ENCODE measurements at regions not wholly inside any gene's neighbourhood (a gene's known extent, or its start where the extent isn't known, plus 50 kb on each side); places are given as distances from the start of the nearest gene placed in this dataset.

GRCh38 chr21:15999741-16000140 lies 270.0 kb downstream of the USP25 start:
- Histone ChIP-seq H2AK5ac (ENCODE audit: low read depth, low read length) (no peak overlapping the region), H3K14ac (ENCODE audit: low read length) (no peak overlapping the region), H3K9me3 (replicated peaks in 1 of 2; ENCODE audit: control insufficient read depth in 2 of 2, insufficient read depth in 1 of 2, low read depth in 1 of 2, low read length in 2 of 2) (no peaks in the 10 kb centered on the region), H2BK120ac (ENCODE audit: low read depth, low read length) (no peak overlapping the region), H3K79me1 (ENCODE audit: low read depth, low read length) (no peaks in the 10 kb centered on the region), H3K23ac (ENCODE audit: low read depth, low read length, poor library complexity) (no peak overlapping the region), H3K27me3 (ENCODE audit: control insufficient read depth in 3 of 3, insufficient read depth in 3 of 3, low read depth in 1 of 3, low read length in 3 of 3) (no peaks in the 10 kb centered on the region), H3K4me3 (ENCODE audit: low read length in 2 of 2) (no peak overlapping the region), H2BK12ac (ENCODE audit: low read length) (no peak overlapping the region), H3K18ac (ENCODE audit: low read length) (no peak overlapping the region), H2AFZ (ENCODE audit: low read length) (no peak overlapping the region), H3K4ac (ENCODE audit: low read length) (no peak overlapping the region), H3K9ac (ENCODE audit: low read depth, low read length, poor library complexity) (no peak overlapping the region), H3K4me1 (ENCODE audit: control insufficient read depth in 2 of 2, insufficient read depth in 1 of 2, low read depth in 1 of 2, low read length in 2 of 2) (no peaks in the 10 kb centered on the region), H3K27ac (replicated peaks; ENCODE audit: low read length) (no peak overlapping the region), H4K91ac (ENCODE audit: low read depth, low read length, poor library complexity) (no peak overlapping the region), H3K4me2 (ENCODE audit: insufficient read depth, low read length, poor library complexity, severe bottlenecking) (no peak overlapping the region), H2BK5ac (ENCODE audit: low read length) (no peak overlapping the region), H2BK15ac (ENCODE audit: low read length) (no peak overlapping the region), H3K36me3 (replicated peaks in 1 of 2; ENCODE audit: control insufficient read depth in 2 of 2, insufficient read depth in 2 of 2, low read length in 2 of 2) (no peaks in the 10 kb centered on the region), H4K8ac (ENCODE audit: low read depth, low read length) (no peak overlapping the region)
- DNase-seq (ENCODE audit: low spot score), result no peak
- no CpG with 5 or more reads among the region's 4 CpGs for WGBS, 2 donors (ENCODE audit: extremely low coverage in 2 of 2, insufficient read length in 2 of 2, insufficient replicate concordance in 1 of 2)

DNA sequence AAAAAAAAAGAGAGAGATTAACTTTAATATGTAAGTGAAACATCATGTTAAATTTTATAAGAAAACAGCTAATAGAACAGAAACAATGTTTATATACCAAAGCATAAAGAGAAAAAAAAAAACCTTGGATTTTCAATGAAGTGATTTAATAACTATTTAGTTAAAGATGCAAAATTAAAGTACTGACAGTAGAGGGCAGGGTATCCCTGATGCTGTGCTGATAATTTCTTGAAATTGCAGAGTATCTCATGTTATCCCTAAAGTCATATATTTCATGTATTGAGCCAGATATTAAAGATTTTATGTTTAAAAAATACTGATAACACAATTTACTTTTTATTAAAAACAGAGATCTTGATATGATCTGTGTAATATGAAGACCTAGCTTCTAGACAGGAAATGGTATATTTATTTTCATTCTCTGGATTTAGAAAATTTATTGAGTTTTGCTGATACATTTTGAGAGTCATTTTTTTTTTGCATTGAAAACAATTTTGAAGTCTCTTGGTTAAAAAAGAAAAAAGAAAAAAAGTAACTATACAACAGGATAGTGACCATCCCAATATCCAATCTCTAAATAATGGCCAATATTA lies 273.2 kb downstream of the USP25 start:
- H3K27ac ChIP-seq (replicated peaks; ENCODE audit: low read length), result no peak overlapping the region
- H2AK5ac ChIP-seq (ENCODE audit: low read depth, low read length), result no peak overlapping the region
- H3K4ac ChIP-seq (ENCODE audit: low read length), result no peak overlapping the region
- H4K91ac ChIP-seq (ENCODE audit: low read depth, low read length, poor library complexity), result no peak overlapping the region
- no peak overlapping the region for H2BK5ac ChIP-seq (ENCODE audit: low read length)
- no peak overlapping the region for H2AFZ ChIP-seq (ENCODE audit: low read length)
- no peak overlapping the region for H3K14ac ChIP-seq (ENCODE audit: low read length)
- H3K36me3 ChIP-seq (replicated peaks in 1 of 2; ENCODE audit: control insufficient read depth in 2 of 2, insufficient read depth in 2 of 2, low read length in 2 of 2), result no peaks in the 10 kb centered on the region
- H3K9ac ChIP-seq (ENCODE audit: low read depth, low read length, poor library complexity), result no peak overlapping the region
- H3K23ac ChIP-seq (ENCODE audit: low read depth, low read length, poor library complexity), result no peak overlapping the region
- H2BK120ac ChIP-seq (ENCODE audit: low read depth, low read length), result no peak overlapping the region
- H3K79me1 ChIP-seq (ENCODE audit: low read depth, low read length), result no peaks in the 10 kb centered on the region
- H3K4me1 ChIP-seq (ENCODE audit: control insufficient read depth in 2 of 2, insufficient read depth in 1 of 2, low read depth in 1 of 2, low read length in 2 of 2), result peaks cover 0 to 2% of the 10 kb centered on the region in 2 donors
- no peak overlapping the region for H3K18ac ChIP-seq (ENCODE audit: low read length)
- no peak overlapping the region for H2BK15ac ChIP-seq (ENCODE audit: low read length)
- H3K9me3 ChIP-seq (replicated peaks in 1 of 2; ENCODE audit: control insufficient read depth in 2 of 2, insufficient read depth in 1 of 2, low read depth in 1 of 2, low read length in 2 of 2), result no peaks in the 10 kb centered on the region
- DNase-seq (ENCODE audit: low spot score), result no peak
- H3K4me2 ChIP-seq (ENCODE audit: insufficient read depth, low read length, poor library complexity, severe bottlenecking), result no peak overlapping the region
- H3K4me3 ChIP-seq (ENCODE audit: low read length in 2 of 2), result no peak overlapping the region
- H3K27me3 ChIP-seq (ENCODE audit: control insufficient read depth in 3 of 3, insufficient read depth in 3 of 3, low read depth in 1 of 3, low read length in 3 of 3), result no peaks in the 10 kb centered on the region
- H4K8ac ChIP-seq (ENCODE audit: low read depth, low read length), result no peak overlapping the region
- no peak overlapping the region for H2BK12ac ChIP-seq (ENCODE audit: low read length)

DNA sequence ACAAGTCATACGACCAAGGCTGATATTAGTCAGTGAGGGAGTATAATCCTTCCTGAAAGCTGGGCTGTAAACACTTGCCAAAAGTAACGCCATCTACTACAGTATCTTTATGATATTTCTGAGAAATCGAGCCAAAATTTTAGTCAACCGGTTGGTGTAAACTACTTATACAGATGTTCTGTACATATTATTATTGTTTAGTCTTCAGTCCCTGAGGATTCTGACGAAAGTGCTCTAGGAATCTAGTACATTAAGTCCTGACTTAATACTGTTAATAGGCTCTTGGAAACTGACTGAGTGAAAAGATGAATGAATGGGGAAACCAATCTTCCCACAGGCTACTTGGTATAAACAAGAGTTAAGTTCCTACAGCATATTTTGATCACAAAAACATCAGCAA lies 274.3 kb downstream of the USP25 start:
- Histone ChIP-seq H2BK12ac (ENCODE audit: low read length) (no peak overlapping the region), H3K79me1 (ENCODE audit: low read depth, low read length) (no peaks in the 10 kb centered on the region), H3K18ac (ENCODE audit: low read length) (no peak overlapping the region), H2BK5ac (ENCODE audit: low read length) (no peak overlapping the region), H2BK15ac (ENCODE audit: low read length) (no peak overlapping the region), H3K27me3 (ENCODE audit: control insufficient read depth in 3 of 3, insufficient read depth in 3 of 3, low read depth in 1 of 3, low read length in 3 of 3) (no peaks in the 10 kb centered on the region), H3K4me2 (ENCODE audit: insufficient read depth, low read length, poor library complexity, severe bottlenecking) (no peak overlapping the region), H4K8ac (ENCODE audit: low read depth, low read length) (no peak overlapping the region), H3K4me3 (ENCODE audit: low read length in 2 of 2) (no peak overlapping the region), H3K27ac (replicated peaks; ENCODE audit: low read length) (no peak overlapping the region), H3K9ac (ENCODE audit: low read depth, low read length, poor library complexity) (no peak overlapping the region), H2AFZ (ENCODE audit: low read length) (no peak overlapping the region), H3K23ac (ENCODE audit: low read depth, low read length, poor library complexity) (no peak overlapping the region), H2AK5ac (ENCODE audit: low read depth, low read length) (no peak overlapping the region), H3K36me3 (replicated peaks in 1 of 2; ENCODE audit: control insufficient read depth in 2 of 2, insufficient read depth in 2 of 2, low read length in 2 of 2) (no peaks in the 10 kb centered on the region), H3K14ac (ENCODE audit: low read length) (no peak overlapping the region), H4K91ac (ENCODE audit: low read depth, low read length, poor library complexity) (no peak overlapping the region), H3K4me1 (ENCODE audit: control insufficient read depth in 2 of 2, insufficient read depth in 1 of 2, low read depth in 1 of 2, low read length in 2 of 2) (peaks cover 0 to 2% of the 10 kb centered on the region in 2 donors), H2BK120ac (ENCODE audit: low read depth, low read length) (no peak overlapping the region), H3K4ac (ENCODE audit: low read length) (no peak overlapping the region), H3K9me3 (replicated peaks in 1 of 2; ENCODE audit: control insufficient read depth in 2 of 2, insufficient read depth in 1 of 2, low read depth in 1 of 2, low read length in 2 of 2) (no peaks in the 10 kb centered on the region)
- no peak for DNase-seq (ENCODE audit: low spot score)
- no CpG with 5 or more reads among the region's 5 CpGs for WGBS, 2 donors (ENCODE audit: extremely low coverage in 2 of 2, insufficient read length in 2 of 2, insufficient replicate concordance in 1 of 2)

DNA sequence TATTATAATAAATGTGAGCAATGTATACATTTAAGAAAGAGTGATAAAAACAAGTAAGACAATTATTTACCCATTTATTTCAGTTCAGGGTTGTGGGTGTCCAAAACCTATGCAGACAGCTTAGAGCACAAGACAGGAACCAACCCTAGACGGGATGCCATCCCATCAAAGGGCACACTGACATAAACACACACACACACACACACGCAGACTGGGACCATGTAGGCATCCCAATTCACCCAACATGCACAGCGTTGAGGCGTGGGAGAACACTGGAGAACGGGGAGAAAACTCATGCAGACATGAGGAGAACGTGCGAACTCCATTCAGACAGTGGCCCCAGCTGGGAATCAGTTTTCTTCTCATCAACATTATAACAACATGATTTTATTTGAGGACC lies 274.7 kb downstream of the USP25 start:
- no peak overlapping the region for H2BK12ac ChIP-seq (ENCODE audit: low read length)
- no peak overlapping the region for H2BK15ac ChIP-seq (ENCODE audit: low read length)
- no peak overlapping the region for H3K4ac ChIP-seq (ENCODE audit: low read length)
- H3K4me3 ChIP-seq (ENCODE audit: low read length in 2 of 2), result no peak overlapping the region
- H3K79me1 ChIP-seq (ENCODE audit: low read depth, low read length), result no peaks in the 10 kb centered on the region
- H3K36me3 ChIP-seq (replicated peaks in 1 of 2; ENCODE audit: control insufficient read depth in 2 of 2, insufficient read depth in 2 of 2, low read length in 2 of 2), result no peaks in the 10 kb centered on the region
- no peak overlapping the region for H4K91ac ChIP-seq (ENCODE audit: low read depth, low read length, poor library complexity)
- no peak for DNase-seq (ENCODE audit: low spot score)
- H3K4me2 ChIP-seq (ENCODE audit: insufficient read depth, low read length, poor library complexity, severe bottlenecking), result no peak overlapping the region
- H2AFZ ChIP-seq (ENCODE audit: low read length), result no peak overlapping the region
- H3K27me3 ChIP-seq (ENCODE audit: control insufficient read depth in 3 of 3, insufficient read depth in 3 of 3, low read depth in 1 of 3, low read length in 3 of 3), result no peaks in the 10 kb centered on the region
- H3K23ac ChIP-seq (ENCODE audit: low read depth, low read length, poor library complexity), result no peak overlapping the region
- WGBS, 2 donors (ENCODE audit: extremely low coverage in 2 of 2, insufficient read length in 2 of 2, insufficient replicate concordance in 1 of 2), result no CpG with 5 or more reads among the region's 7 CpGs
- H2BK5ac ChIP-seq (ENCODE audit: low read length), result no peak overlapping the region
- no peak overlapping the region for H3K27ac ChIP-seq (replicated peaks; ENCODE audit: low read length)
- H4K8ac ChIP-seq (ENCODE audit: low read depth, low read length), result no peak overlapping the region
- H3K9ac ChIP-seq (ENCODE audit: low read depth, low read length, poor library complexity), result no peak overlapping the region
- H3K18ac ChIP-seq (ENCODE audit: low read length), result no peak overlapping the region
- peaks cover 0 to 2% of the 10 kb centered on the region in 2 donors for H3K4me1 ChIP-seq (ENCODE audit: control insufficient read depth in 2 of 2, insufficient read depth in 1 of 2, low read depth in 1 of 2, low read length in 2 of 2)
- no peak overlapping the region for H2AK5ac ChIP-seq (ENCODE audit: low read depth, low read length)
- no peaks in the 10 kb centered on the region for H3K9me3 ChIP-seq (replicated peaks in 1 of 2; ENCODE audit: control insufficient read depth in 2 of 2, insufficient read depth in 1 of 2, low read depth in 1 of 2, low read length in 2 of 2)
- H2BK120ac ChIP-seq (ENCODE audit: low read depth, low read length), result no peak overlapping the region
- no peak overlapping the region for H3K14ac ChIP-seq (ENCODE audit: low read length)

All from neuronal stem cell (in vitro differentiated cells).